Prostate gland (tissue), 2 donors: ENCODE measurements at regions not wholly inside any gene's neighbourhood (a gene's known extent, or its start where the extent isn't known, plus 50 kb on each side); places are given as distances from the start of the nearest gene placed in this dataset.

Experiments used
- DNase-seq: peaks from one replicate; pipeline ENCODE4 v3.0.0-alpha.2; 2019; ENCODE audit warnings: low spot score
- H3K27ac ChIP-seq, 2 donors: fragments of 200-600 bp; sonication (generic); 2 replicates each; pipeline ENCODE4 v1.5.1; 2017 to 2019
- H3K27me3 ChIP-seq: fragments of 200-600 bp; sonication (generic); replicated peaks from 2 replicates; pipeline ENCODE4 v1.5.1; 2019; ENCODE audit not compliant: insufficient read depth
- H3K36me3 ChIP-seq, 2 donors: fragments of 200-600 bp; sonication (generic); 1 replicate in 1 of 2; 2 replicates in 1 of 2; pipeline versions ENCODE4 v1.5.1 to v1.8.1; 2017 to 2019
- H3K4me1 ChIP-seq: fragments of 200-600 bp; sonication (generic); replicated peaks from 2 replicates; pipeline ENCODE4 v1.5.1; 2019
- H3K4me3 ChIP-seq, 2 donors: fragments of 200-600 bp; sonication (generic); 2 replicates each; pipeline ENCODE4 v1.5.1; 2017 to 2019
- H3K9me3 ChIP-seq: fragments of 200-600 bp; sonication (generic); 2 replicates; pipeline ENCODE4 v1.5.1; 2017
- POLR2A ChIP-seq: fragments of 450-650 bp; IDR thresholded peaks from one replicate; pipeline ENCODE4 v1.6.1; 2016; ENCODE audit warnings: antibody characterized with exemption, mild to moderate bottlenecking
- POLR2AphosphoS5 ChIP-seq: sonication (generic); formaldehyde crosslinking; IDR thresholded peaks from one replicate; pipeline ENCODE4 v1.6.1; 2017; ENCODE audit warnings: antibody characterized with exemption
- WGBS: methylation state at CpG from one replicate; pipeline ENCODE4 v1.1.5; 2018; 5-methylcytosine and 5-hydroxymethylcytosine counted together
- intact Hi-C: fragments of 100-400 bp; cut with DNase I; formaldehyde crosslinking; loops from one replicate; pipeline ENCODE4 v1.14.2; 2022
- TF ChIP-seq, protein P1 (sequence below), 4 experiments: fragments of 200-600 bp in 2 of 4; fragments of 450-650 bp in 2 of 4; sonication (generic) in 2 of 4; IDR thresholded peaks; 1 replicate in 3 of 4; 2 replicates in 1 of 4; pipeline ENCODE4 v1.5.1; 2016 to 2019; ENCODE audit warnings: antibody characterized with exemption in 4 of 4, mild to moderate bottlenecking in 2 of 4, moderate library complexity in 2 of 4

DNA sequence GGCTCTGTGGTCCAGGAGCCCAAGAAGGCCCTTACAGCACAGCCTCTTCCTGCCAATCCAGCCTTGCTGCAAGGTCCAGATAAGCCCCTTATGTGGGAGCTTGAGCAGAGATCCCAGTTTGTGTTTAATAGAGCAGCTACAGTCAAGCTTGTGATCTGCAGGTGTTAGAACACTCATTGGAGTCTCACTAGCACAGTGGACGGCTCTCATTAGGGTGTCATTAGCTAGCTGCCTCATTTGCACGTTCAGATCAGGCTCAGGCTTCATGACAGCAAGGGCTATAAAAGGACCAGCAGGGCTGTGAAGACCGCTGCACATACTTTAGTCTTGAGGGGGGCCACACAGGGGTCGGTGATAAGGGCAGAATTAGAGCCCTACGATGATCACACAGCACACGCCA lies 443.2 kb downstream of the RPS24 start:
- Histone ChIP-seq H3K9me3 (no peaks in the 10 kb centered on the region), H3K27ac (no peak overlapping the region), H3K36me3 (no peaks in the 10 kb centered on the region), H3K27me3 (no peaks in the 10 kb centered on the region), H3K4me1 (no peaks in the 10 kb centered on the region), H3K4me3 (no peak overlapping the region)
- TF ChIP-seq POLR2A, result no peak
- TF ChIP-seq POLR2AphosphoS5, result no peak
- TF ChIP-seq, protein P1, sequence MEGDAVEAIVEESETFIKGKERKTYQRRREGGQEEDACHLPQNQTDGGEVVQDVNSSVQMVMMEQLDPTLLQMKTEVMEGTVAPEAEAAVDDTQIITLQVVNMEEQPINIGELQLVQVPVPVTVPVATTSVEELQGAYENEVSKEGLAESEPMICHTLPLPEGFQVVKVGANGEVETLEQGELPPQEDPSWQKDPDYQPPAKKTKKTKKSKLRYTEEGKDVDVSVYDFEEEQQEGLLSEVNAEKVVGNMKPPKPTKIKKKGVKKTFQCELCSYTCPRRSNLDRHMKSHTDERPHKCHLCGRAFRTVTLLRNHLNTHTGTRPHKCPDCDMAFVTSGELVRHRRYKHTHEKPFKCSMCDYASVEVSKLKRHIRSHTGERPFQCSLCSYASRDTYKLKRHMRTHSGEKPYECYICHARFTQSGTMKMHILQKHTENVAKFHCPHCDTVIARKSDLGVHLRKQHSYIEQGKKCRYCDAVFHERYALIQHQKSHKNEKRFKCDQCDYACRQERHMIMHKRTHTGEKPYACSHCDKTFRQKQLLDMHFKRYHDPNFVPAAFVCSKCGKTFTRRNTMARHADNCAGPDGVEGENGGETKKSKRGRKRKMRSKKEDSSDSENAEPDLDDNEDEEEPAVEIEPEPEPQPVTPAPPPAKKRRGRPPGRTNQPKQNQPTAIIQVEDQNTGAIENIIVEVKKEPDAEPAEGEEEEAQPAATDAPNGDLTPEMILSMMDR (IDR thresholded peaks at IDR 0.05), result no peak
- 82% methylated on average over 6 of the region's 6 CpGs for WGBS
- DNase-seq, result no peak
- intact Hi-C loops, result no loop called here

DNA sequence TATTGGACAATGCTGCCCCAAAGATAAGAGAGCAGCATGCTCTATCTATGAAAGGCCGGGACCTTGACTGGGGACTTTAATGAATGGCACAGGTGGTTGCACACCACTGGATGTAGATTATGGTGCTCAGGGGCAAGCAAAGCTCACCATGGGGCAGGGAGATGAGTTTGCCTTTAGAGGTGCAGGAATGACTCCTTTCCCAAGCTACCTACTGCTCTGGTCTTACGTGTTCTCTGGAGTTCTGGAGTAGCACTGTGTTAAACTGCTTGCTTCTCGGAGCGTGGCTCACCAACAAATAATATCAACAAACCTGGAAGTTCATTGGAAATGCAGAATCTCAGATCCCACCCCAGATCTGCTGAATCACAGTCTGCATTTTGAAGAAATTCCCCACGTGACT lies 445.3 kb downstream of the RPS24 start:
- no peaks in the 10 kb centered on the region for H3K4me1 ChIP-seq
- H3K4me3 ChIP-seq, result no peak overlapping the region
- no peaks in the 10 kb centered on the region for H3K27me3 ChIP-seq
- intact Hi-C loops, result no loop called here
- H3K27ac ChIP-seq, result no peak overlapping the region
- H3K36me3 ChIP-seq, result no peaks in the 10 kb centered on the region
- TF ChIP-seq POLR2A, result no peak
- TF ChIP-seq, protein P1 (IDR thresholded peaks at IDR 0.05), result no peak
- no peaks in the 10 kb centered on the region for H3K9me3 ChIP-seq
- no peak for DNase-seq
- 84% methylated on average over 5 of the region's 5 CpGs for WGBS

DNA sequence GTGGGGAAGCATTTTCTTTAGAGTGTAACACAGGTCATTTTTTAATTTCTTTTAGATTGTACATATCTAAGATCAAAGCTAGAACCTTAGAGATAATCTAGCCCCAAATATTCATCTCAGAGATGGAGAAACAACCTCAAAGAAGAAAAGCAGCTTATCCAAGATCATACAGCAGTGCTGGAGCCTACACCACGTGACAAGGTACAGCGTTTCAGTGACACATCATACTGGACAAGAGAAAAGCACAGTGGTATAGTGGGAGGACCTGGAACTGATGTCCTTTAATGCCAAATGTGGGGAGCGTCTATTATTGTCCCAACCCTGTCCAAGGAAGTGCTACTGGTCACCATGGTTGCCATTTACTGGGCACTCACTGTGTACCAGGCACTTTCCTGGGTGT lies 445.8 kb downstream of the RPS24 start:
- no peak overlapping the region for H3K4me3 ChIP-seq
- TF ChIP-seq POLR2A (no peak), POLR2AphosphoS5 (peak; percentile 36)
- TF ChIP-seq, protein P1 (IDR thresholded peaks at IDR 0.05), result no peak
- H3K9me3 ChIP-seq, result no peaks in the 10 kb centered on the region
- intact Hi-C loops, result no loop called here
- peak overlapping the region in 1 of 2 donors; percentile 5 for H3K27ac ChIP-seq
- peak; percentile 22 for DNase-seq
- no peaks in the 10 kb centered on the region for H3K4me1 ChIP-seq
- H3K36me3 ChIP-seq, result no peaks in the 10 kb centered on the region
- 80% methylated on average over 3 of the region's 3 CpGs for WGBS
- no peaks in the 10 kb centered on the region for H3K27me3 ChIP-seq

- WGBS, result 33% methylated on average over 3 of the region's 3 CpGs
- TF ChIP-seq, protein P1 (IDR thresholded peaks at IDR 0.05), result no peak
- peak; percentile 41 for TF ChIP-seq POLR2AphosphoS5
- intact Hi-C loops, result no loop called here
Observed at GRCh38 chr10:78481842-78482241, 448.2 kb downstream of the RPS24 start.

DNA sequence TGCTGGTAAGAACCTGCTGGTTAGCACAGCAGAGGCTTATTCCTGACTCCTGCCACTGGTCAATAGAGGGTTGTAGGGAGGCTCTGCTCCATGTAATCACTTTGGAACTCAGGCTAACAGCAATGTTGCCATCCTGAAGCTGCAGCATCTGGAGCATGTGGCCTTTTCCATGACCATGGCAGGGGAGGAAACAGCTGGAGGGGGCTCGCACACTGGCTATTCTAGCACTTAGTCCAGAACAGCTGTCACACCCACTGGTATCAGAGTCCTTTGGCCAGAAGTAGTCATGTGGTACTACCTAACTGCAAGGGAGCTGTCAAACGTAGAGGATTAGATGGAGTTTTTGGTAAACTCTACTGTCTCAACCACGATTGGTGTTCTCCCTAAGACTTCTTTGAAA lies 450.0 kb downstream of the RPS24 start:
- 92% methylated on average over 3 of the region's 3 CpGs for WGBS

More at GRCh38 chr10:78481842-78482241, 448.2 kb downstream of the RPS24 start:
- H3K9me3 ChIP-seq, result no peaks in the 10 kb centered on the region
- peak overlapping the region in 1 of 2 donors; percentile 49 for H3K27ac ChIP-seq
- no peaks in the 10 kb centered on the region for H3K4me1 ChIP-seq
- no peak overlapping the region for H3K4me3 ChIP-seq
- H3K27me3 ChIP-seq, result no peaks in the 10 kb centered on the region
- no peak for DNase-seq
- no peaks in the 10 kb centered on the region for H3K36me3 ChIP-seq

More for the DNA sequence above, 450.0 kb downstream of the RPS24 start:
- Histone ChIP-seq H3K4me1 (no peaks in the 10 kb centered on the region), H3K27ac (peak overlapping the region in 1 of 2 donors; percentile 3), H3K9me3 (no peaks in the 10 kb centered on the region), H3K36me3 (no peaks in the 10 kb centered on the region), H3K4me3 (no peak overlapping the region), H3K27me3 (no peaks in the 10 kb centered on the region)
- DNase-seq, result no peak
- no peak for TF ChIP-seq POLR2AphosphoS5
- TF ChIP-seq POLR2A, result no peak
- TF ChIP-seq, protein P1 (IDR thresholded peaks at IDR 0.05), result no peak
- intact Hi-C loops, result no loop called here
